ENCODE measurements at regions not wholly inside any gene's neighbourhood (a gene's known extent, or its start where the extent isn't known, plus 50 kb on each side); places are given as distances from the start of the nearest gene placed in this dataset.

DNA sequence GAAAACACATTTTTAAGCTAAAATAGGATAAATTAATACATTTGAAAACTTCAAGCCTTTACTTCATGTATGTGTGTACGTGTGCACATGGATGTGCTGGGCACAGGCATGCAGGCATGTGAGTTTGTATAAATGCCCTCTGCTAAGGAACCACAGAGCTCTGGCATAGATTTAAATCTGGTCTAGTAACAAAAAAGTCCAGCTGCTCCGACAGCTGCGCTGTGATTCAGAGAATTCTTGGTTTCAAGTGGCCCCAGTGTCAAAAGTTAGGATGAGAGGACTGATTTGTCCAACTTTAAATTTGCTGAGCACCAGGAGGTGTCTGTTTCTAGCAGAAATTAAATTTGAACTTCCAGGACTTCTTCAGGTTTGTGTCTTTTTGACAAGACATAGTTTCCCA lies 203.7 kb upstream of the TUT7 start:
- TF ChIP-seq, protein P1, sequence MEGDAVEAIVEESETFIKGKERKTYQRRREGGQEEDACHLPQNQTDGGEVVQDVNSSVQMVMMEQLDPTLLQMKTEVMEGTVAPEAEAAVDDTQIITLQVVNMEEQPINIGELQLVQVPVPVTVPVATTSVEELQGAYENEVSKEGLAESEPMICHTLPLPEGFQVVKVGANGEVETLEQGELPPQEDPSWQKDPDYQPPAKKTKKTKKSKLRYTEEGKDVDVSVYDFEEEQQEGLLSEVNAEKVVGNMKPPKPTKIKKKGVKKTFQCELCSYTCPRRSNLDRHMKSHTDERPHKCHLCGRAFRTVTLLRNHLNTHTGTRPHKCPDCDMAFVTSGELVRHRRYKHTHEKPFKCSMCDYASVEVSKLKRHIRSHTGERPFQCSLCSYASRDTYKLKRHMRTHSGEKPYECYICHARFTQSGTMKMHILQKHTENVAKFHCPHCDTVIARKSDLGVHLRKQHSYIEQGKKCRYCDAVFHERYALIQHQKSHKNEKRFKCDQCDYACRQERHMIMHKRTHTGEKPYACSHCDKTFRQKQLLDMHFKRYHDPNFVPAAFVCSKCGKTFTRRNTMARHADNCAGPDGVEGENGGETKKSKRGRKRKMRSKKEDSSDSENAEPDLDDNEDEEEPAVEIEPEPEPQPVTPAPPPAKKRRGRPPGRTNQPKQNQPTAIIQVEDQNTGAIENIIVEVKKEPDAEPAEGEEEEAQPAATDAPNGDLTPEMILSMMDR (IDR thresholded peaks at IDR 0.05 in 8 of 11, conservative IDR thresholded peaks at IDR 0.05 in 3 of 11), result no peak
- TF ChIP-seq POLR2A (IDR thresholded peaks at IDR 0.05), result no peak
- no peak for TF ChIP-seq POLR2AphosphoS5 (IDR thresholded peaks at IDR 0.05)

All from spleen (tissue), 7 donors.